Keratinocyte (primary cell): ENCODE measurements at regions not wholly inside any gene's neighbourhood (a gene's known extent, or its start where the extent isn't known, plus 50 kb on each side); places are given as distances from the start of the nearest gene placed in this dataset.

Experiments
- EZH2 ChIP-seq: IDR thresholded peaks from one replicate; pipeline ENCODE4 v1.6.1; 2012; ENCODE audit warnings: inconsistent platforms, mild to moderate bottlenecking, low read length, moderate library complexity
- TF ChIP-seq, protein P1 (sequence below), 3 experiments: IDR thresholded peaks in 1 of 3; conservative IDR thresholded peaks in 1 of 3; optimal IDR thresholded peaks in 1 of 3; 2 replicates in 2 of 3; 3 replicates in 1 of 3; pipeline versions ENCODE3 to v1.5.1; 2011; ENCODE audit warnings: low read length in 3 of 3, mild to moderate bottlenecking in 3 of 3, moderate library complexity in 2 of 3, control low read depth in 1 of 3, inconsistent platforms in 1 of 3; ENCODE audit not compliant: insufficient read depth in 2 of 3; ENCODE audit errors: extremely low read depth in 1 of 3

DNA sequence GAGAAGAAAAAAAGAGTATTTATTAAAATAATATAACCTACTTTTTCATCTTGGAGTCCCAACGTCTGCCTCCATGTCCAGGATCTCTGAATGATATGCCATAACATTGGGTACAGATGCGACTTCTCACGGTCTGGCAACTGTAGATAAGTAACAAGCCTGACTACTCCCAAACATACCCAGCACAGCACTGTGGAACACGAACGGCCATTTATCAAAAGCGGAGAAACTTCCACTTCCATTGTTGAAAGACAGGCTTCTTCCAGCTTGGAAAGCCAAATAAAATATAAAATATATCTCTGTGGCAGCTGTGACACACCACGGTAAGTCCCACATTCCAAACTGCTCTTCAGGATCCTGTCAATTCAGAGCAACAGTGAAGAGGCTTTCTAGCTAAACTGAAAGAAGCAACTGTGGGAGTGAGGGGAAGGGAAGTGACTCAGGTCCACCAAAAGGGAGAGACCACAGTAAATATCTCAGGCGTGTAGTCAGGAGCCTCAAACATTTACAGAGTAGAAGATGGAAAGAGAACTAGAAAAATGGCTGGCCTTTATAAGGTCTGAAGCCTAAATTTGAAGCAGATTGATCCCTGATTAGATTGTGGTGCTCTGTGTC lies 331.7 kb downstream of the LIG4 start:
- TF ChIP-seq, protein P1, sequence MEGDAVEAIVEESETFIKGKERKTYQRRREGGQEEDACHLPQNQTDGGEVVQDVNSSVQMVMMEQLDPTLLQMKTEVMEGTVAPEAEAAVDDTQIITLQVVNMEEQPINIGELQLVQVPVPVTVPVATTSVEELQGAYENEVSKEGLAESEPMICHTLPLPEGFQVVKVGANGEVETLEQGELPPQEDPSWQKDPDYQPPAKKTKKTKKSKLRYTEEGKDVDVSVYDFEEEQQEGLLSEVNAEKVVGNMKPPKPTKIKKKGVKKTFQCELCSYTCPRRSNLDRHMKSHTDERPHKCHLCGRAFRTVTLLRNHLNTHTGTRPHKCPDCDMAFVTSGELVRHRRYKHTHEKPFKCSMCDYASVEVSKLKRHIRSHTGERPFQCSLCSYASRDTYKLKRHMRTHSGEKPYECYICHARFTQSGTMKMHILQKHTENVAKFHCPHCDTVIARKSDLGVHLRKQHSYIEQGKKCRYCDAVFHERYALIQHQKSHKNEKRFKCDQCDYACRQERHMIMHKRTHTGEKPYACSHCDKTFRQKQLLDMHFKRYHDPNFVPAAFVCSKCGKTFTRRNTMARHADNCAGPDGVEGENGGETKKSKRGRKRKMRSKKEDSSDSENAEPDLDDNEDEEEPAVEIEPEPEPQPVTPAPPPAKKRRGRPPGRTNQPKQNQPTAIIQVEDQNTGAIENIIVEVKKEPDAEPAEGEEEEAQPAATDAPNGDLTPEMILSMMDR (optimal IDR thresholded peaks at IDR 0.05 in 1 of 3, IDR thresholded peaks at IDR 0.05 in 1 of 3, conservative IDR thresholded peaks at IDR 0.05 in 1 of 3; ENCODE audit: extremely low read depth in 1 of 3, insufficient read depth in 2 of 3, low read length in 3 of 3): no peak
- no peak for TF ChIP-seq EZH2
